PFSK-1 (cell line): ENCODE measurements at regions not wholly inside any gene's neighbourhood (a gene's known extent, or its start where the extent isn't known, plus 50 kb on each side); places are given as distances from the start of the nearest gene placed in this dataset.

Source experiments
- POLR2AphosphoS5 ChIP-seq: IDR thresholded peaks from 2 replicates; pipeline ENCODE4 v1.6.1; 2012; ENCODE audit warnings: low read depth, mild to moderate bottlenecking, control low read depth, low read length, moderate library complexity
- TAF1 ChIP-seq: IDR thresholded peaks from 2 replicates; pipeline ENCODE4 v1.6.1; 2012; ENCODE audit warnings: low read length, control low read depth, borderline replicate concordance; ENCODE audit not compliant: insufficient read depth

GRCh38 chrX:68942840-68943239 lies 114.0 kb downstream of the EFNB1 start:
- TF ChIP-seq TAF1 (no peak), POLR2AphosphoS5 (no peak)
